ENCODE measurements at regions not wholly inside any gene's neighbourhood (a gene's known extent, or its start where the extent isn't known, plus 50 kb on each side); places are given as distances from the start of the nearest gene placed in this dataset.

DNA sequence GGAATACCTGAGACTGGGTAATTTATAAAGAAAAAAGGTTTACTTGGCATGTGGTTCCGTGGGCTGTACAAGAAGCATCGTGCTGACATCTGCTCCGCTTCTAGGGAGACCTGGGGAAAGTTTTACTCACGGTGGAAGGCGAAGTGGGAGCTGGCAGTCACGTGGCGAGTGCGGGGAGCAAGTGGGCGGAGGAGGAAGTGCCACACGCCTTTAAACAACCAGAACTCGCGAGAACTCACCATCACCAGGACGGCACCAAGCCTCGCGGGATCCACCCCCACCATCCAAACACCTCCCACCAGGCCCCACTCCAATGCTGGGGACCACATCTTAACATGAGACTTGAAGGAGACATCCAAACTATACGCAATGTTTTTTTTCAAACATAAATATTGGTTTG, 406.2 kb upstream of the IRX4 start:
- POLR2A ChIA-PET = no interaction called here
- H3K27me3 ChIP-seq (ENCODE audit: control insufficient read depth, insufficient read depth, low read length) = no peaks in the 10 kb centered on the region
- peaks cover 58% of the 10 kb centered on the region for H3K9me3 ChIP-seq (ENCODE audit: control insufficient read depth, insufficient read depth, low read length)
- TF ChIP-seq, protein P1, sequence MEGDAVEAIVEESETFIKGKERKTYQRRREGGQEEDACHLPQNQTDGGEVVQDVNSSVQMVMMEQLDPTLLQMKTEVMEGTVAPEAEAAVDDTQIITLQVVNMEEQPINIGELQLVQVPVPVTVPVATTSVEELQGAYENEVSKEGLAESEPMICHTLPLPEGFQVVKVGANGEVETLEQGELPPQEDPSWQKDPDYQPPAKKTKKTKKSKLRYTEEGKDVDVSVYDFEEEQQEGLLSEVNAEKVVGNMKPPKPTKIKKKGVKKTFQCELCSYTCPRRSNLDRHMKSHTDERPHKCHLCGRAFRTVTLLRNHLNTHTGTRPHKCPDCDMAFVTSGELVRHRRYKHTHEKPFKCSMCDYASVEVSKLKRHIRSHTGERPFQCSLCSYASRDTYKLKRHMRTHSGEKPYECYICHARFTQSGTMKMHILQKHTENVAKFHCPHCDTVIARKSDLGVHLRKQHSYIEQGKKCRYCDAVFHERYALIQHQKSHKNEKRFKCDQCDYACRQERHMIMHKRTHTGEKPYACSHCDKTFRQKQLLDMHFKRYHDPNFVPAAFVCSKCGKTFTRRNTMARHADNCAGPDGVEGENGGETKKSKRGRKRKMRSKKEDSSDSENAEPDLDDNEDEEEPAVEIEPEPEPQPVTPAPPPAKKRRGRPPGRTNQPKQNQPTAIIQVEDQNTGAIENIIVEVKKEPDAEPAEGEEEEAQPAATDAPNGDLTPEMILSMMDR (IDR thresholded peaks at IDR 0.05; ENCODE audit: low read depth, low read length) = no peak
- H3K27ac ChIP-seq (ENCODE audit: low read depth, low read length) = no peak overlapping the region
- CTCF ChIA-PET = no interaction called here
- no peak overlapping the region for H3K4me3 ChIP-seq (ENCODE audit: low read depth, low read length)
- no peak for DNase-seq (ENCODE audit: low read depth, low spot score)

- POLR2A ChIA-PET = no interaction called here
- CTCF ChIA-PET = no interaction called here
Measured at GRCh38 chr5:2288466-2288865, 405.7 kb upstream of the IRX4 start.

DNA sequence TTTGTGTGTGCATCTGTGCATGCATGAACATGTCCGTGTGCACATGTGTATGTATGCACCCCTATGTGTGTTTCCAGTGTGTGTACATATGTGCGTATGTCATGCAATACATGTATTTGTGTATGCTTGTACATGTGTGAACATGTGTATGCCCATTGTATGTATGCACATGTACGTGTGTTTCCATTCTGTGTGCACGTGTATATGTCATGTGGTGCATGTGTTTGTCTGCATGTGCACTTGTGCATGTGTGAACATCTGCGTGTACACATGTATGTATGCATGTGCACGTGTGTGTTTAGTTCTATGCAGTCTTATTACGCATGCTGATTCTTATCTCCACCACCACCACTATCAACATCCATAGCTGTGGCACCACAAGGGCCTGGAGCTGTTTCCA, 403.5 kb upstream of the IRX4 start:
- POLR2A ChIA-PET = no interaction called here
- CTCF ChIA-PET = no interaction called here
- Histone ChIP-seq H3K27ac (ENCODE audit: low read depth, low read length) (no peak overlapping the region), H3K4me3 (ENCODE audit: low read depth, low read length) (no peak overlapping the region), H3K9me3 (ENCODE audit: control insufficient read depth, insufficient read depth, low read length) (peaks cover 68% of the 10 kb centered on the region), H3K27me3 (ENCODE audit: control insufficient read depth, insufficient read depth, low read length) (no peaks in the 10 kb centered on the region)
- TF ChIP-seq, protein P1 (IDR thresholded peaks at IDR 0.05; ENCODE audit: low read depth, low read length) = no peak
- DNase-seq (ENCODE audit: low read depth, low spot score) = no peak

More at GRCh38 chr5:2288466-2288865, 405.7 kb upstream of the IRX4 start:
- no peak overlapping the region for H3K4me3 ChIP-seq (ENCODE audit: low read depth, low read length)
- no peak for DNase-seq (ENCODE audit: low read depth, low spot score)
- no peaks in the 10 kb centered on the region for H3K27me3 ChIP-seq (ENCODE audit: control insufficient read depth, insufficient read depth, low read length)
- H3K9me3 ChIP-seq (ENCODE audit: control insufficient read depth, insufficient read depth, low read length) = peaks cover 58% of the 10 kb centered on the region
- H3K27ac ChIP-seq (ENCODE audit: low read depth, low read length) = no peak overlapping the region
- TF ChIP-seq, protein P1 (IDR thresholded peaks at IDR 0.05; ENCODE audit: low read depth, low read length) = no peak

GRCh38 chr5:2284678-2285077, 402.0 kb upstream of the IRX4 start:
- Histone ChIP-seq H3K27ac (ENCODE audit: low read depth, low read length) (no peak overlapping the region), H3K9me3 (ENCODE audit: control insufficient read depth, insufficient read depth, low read length) (peaks cover 65% of the 10 kb centered on the region), H3K27me3 (ENCODE audit: control insufficient read depth, insufficient read depth, low read length) (no peaks in the 10 kb centered on the region), H3K4me3 (ENCODE audit: low read depth, low read length) (no peak overlapping the region)
- no peak for DNase-seq (ENCODE audit: low read depth, low spot score)
- POLR2A ChIA-PET = no interaction called here
- CTCF ChIA-PET = no interaction called here
- TF ChIP-seq, protein P1 (IDR thresholded peaks at IDR 0.05; ENCODE audit: low read depth, low read length) = no peak

DNA sequence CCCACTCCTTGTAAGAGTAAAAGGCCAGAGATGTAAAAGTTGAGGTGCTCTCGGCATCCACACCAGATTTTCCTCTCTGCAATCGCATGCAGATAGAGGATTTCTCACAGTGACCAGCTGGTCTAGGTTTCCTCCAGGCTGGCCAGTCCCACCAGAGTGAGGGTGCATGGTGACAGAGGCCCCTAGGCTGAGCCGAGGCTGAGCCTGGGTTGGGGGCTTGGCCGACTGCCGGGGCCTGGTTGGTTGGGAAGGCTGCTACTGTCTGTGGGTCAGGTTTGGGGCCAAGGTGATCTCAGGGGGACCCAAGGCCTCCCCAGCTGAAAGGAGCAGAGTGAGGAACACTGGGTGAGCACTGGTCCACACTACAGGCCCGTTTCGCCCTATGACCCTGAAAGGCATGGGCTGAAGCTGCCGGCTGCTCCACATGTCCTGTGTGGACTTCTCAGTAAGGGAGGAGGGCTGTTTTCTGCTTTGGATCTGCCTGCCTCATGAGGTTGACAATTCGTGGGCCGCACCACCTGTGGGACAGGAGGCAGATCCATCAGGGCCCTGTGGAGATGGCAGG, 400.8 kb upstream of the IRX4 start:
- Histone ChIP-seq H3K27me3 (ENCODE audit: control insufficient read depth, insufficient read depth, low read length) (no peaks in the 10 kb centered on the region), H3K27ac (ENCODE audit: low read depth, low read length) (no peak overlapping the region), H3K4me3 (ENCODE audit: low read depth, low read length) (no peak overlapping the region), H3K9me3 (ENCODE audit: control insufficient read depth, insufficient read depth, low read length) (peaks cover 63% of the 10 kb centered on the region)
- CTCF ChIA-PET = no interaction called here
- TF ChIP-seq, protein P1 (IDR thresholded peaks at IDR 0.05; ENCODE audit: low read depth, low read length) = no peak
- no peak for DNase-seq (ENCODE audit: low read depth, low spot score)
- POLR2A ChIA-PET = no interaction called here
